Mesodermal cell (in vitro differentiated cells): ENCODE measurements at regions not wholly inside any gene's neighbourhood (a gene's known extent, or its start where the extent isn't known, plus 50 kb on each side); places are given as distances from the start of the nearest gene placed in this dataset.

Experiments
- H3K27ac ChIP-seq: 2 replicates; pipeline ENCODE4 v1.7.0; 2013; ENCODE audit warnings: mild to moderate bottlenecking, low read depth, low read length, moderate library complexity; ENCODE audit not compliant: severe bottlenecking
- H3K36me3 ChIP-seq: 2 replicates; pipeline ENCODE4 v1.7.1; 2013; ENCODE audit warnings: mild to moderate bottlenecking, low read length, moderate library complexity; ENCODE audit not compliant: control insufficient read depth, insufficient read depth
- H3K4me1 ChIP-seq: one replicate; pipeline ENCODE4 v1.7.1; 2013; ENCODE audit warnings: mild to moderate bottlenecking, low read length; ENCODE audit not compliant: insufficient read depth, control insufficient read depth, poor library complexity, severe bottlenecking
- H3K4me3 ChIP-seq: 2 replicates; pipeline ENCODE4 v1.7.0; 2013; ENCODE audit warnings: low read length, control low read depth, mild to moderate bottlenecking; ENCODE audit not compliant: insufficient read depth, poor library complexity, severe bottlenecking; ENCODE audit errors: extremely low read depth
- H3K9me3 ChIP-seq: 2 replicates; pipeline ENCODE4 v1.7.1; 2013; ENCODE audit warnings: mild to moderate bottlenecking, low read length, moderate library complexity; ENCODE audit not compliant: control insufficient read depth
- WGBS, 2 experiments: methylation state at CpG; one replicate each; pipeline ENCODE4 v1.1.5; 2013; ENCODE audit warnings: missing lambda C conversion rate in 2 of 2; ENCODE audit not compliant: insufficient coverage in 2 of 2; 5-methylcytosine and 5-hydroxymethylcytosine counted together

DNA sequence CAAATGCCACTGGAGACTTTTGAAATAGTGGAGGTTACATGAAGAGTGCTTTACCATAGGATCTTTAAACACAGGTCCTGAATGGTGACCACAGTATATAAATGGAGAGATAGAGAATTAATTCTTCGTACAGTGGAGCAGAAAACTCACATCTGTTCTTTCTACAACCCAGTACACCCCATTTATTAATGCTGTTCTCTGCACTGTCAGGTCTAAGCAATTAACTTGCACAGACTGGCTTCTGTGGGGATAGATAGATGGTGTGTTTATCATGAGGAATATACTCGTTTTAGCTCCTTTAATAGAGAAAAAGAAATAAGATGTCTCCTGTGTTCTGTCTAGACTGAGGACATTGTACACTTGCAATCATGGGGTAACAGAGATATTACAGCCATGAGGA, 494.3 kb downstream of the TRHDE start:
- H3K27ac ChIP-seq = no peak overlapping the region
- WGBS, 2 experiments = 100% methylated on average over 1 of the region's 2 CpGs; no CpG with 5 or more reads in 1 of the 2 experiments

GRCh38 chr12:72774023-72774422, 501.9 kb downstream of the TRHDE start:
- no peak overlapping the region for H3K27ac ChIP-seq
- H3K4me3 ChIP-seq = no peak overlapping the region
- H3K4me1 ChIP-seq = no peaks in the 10 kb centered on the region
- H3K36me3 ChIP-seq = no peaks in the 10 kb centered on the region
- no peaks in the 10 kb centered on the region for H3K9me3 ChIP-seq

More for the DNA sequence above, 494.3 kb downstream of the TRHDE start:
- Histone ChIP-seq H3K36me3 (no peaks in the 10 kb centered on the region), H3K9me3 (no peaks in the 10 kb centered on the region), H3K4me1 (no peaks in the 10 kb centered on the region), H3K4me3 (no peak overlapping the region)

DNA sequence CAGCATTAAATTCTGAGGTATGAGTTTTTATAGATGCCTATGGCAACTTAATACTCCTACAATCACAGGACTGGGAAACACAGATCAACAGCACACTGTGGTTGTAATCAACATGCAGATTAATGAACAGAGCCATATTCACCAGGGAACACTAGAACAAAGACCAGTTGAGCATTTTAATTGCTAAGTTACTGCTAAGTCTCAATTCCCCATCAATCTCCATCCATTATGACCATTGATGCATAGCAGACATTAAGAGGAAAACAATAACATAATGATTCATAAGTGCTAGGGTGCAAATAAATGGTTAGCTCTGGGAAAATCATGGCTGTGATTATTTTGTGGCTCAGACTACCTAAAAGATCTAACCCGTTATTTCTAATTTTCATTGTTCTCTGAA, 505.6 kb downstream of the TRHDE start:
- no peaks in the 10 kb centered on the region for H3K9me3 ChIP-seq
- no peak overlapping the region for H3K27ac ChIP-seq
- no peak overlapping the region for H3K4me3 ChIP-seq
- H3K36me3 ChIP-seq = no peaks in the 10 kb centered on the region
- WGBS, 2 experiments = no CpG with 5 or more reads among the region's 1 CpG
- no peaks in the 10 kb centered on the region for H3K4me1 ChIP-seq

DNA sequence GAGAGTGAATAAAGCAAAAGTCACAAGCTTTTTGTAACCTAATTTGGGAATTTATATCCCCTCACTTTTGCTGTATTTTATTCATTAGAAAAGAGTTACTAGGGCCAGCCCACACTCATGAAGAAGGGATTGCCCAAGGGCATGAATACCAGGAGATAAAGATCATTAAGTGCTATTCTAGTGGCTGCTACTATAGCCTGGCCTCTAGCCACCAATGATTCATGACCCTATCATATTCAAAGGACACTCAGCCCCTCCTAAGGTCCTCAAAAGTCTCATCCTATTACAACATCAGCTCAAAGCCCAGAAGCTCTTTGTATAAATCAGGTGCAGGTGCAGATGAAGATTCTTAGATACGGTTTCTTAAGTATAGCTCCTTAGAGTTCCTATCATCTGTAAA, 518.1 kb downstream of the TRHDE start:
- H3K27ac ChIP-seq = no peak overlapping the region
- H3K4me3 ChIP-seq = no peak overlapping the region
- no peaks in the 10 kb centered on the region for H3K9me3 ChIP-seq
- H3K36me3 ChIP-seq = no peaks in the 10 kb centered on the region
- H3K4me1 ChIP-seq = no peaks in the 10 kb centered on the region
- WGBS, 2 experiments = no CpG with 5 or more reads among the region's 1 CpG

- Histone ChIP-seq H3K27ac (no peak overlapping the region), H3K4me3 (no peak overlapping the region), H3K4me1 (no peaks in the 10 kb centered on the region), H3K36me3 (no peaks in the 10 kb centered on the region), H3K9me3 (no peaks in the 10 kb centered on the region)
- 100% methylated on average over 1 of the region's 3 CpGs; no CpG with 5 or more reads in 1 of the 2 experiments for WGBS, 2 experiments
Observed at GRCh38 chr12:72792889-72793288, 520.7 kb downstream of the TRHDE start.

DNA sequence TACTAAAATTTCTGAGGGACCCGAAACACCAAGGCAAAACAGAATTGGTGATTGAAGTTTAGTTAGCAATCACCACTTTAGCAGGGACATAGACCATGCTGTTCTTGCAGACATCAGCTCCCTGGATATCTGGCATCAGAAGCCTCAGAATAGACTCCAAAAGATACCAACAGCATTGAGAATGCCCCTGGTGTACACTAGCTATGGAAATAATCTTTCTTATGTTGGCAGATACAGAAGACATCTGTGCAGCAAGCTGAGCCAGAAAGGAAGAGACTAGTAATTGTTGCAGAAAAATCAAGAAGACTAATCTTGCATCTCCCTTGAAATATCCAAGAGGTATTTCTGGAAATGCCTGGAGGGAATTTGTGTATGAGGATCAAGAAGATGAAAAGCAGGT, 521.6 kb downstream of the TRHDE start:
- H3K27ac ChIP-seq = no peak overlapping the region
- H3K4me1 ChIP-seq = no peaks in the 10 kb centered on the region
- WGBS, 2 experiments = 88 to 100% methylated on average over 1 of the region's 1 CpG
- no peak overlapping the region for H3K4me3 ChIP-seq
- no peaks in the 10 kb centered on the region for H3K9me3 ChIP-seq
- no peaks in the 10 kb centered on the region for H3K36me3 ChIP-seq

- Histone ChIP-seq H3K27ac (no peak overlapping the region), H3K36me3 (no peaks in the 10 kb centered on the region), H3K4me1 (no peaks in the 10 kb centered on the region), H3K9me3 (peaks cover 9% of the 10 kb centered on the region), H3K4me3 (no peak overlapping the region)
Observed at GRCh38 chr12:72815421-72815820, 543.3 kb downstream of the TRHDE start.

DNA sequence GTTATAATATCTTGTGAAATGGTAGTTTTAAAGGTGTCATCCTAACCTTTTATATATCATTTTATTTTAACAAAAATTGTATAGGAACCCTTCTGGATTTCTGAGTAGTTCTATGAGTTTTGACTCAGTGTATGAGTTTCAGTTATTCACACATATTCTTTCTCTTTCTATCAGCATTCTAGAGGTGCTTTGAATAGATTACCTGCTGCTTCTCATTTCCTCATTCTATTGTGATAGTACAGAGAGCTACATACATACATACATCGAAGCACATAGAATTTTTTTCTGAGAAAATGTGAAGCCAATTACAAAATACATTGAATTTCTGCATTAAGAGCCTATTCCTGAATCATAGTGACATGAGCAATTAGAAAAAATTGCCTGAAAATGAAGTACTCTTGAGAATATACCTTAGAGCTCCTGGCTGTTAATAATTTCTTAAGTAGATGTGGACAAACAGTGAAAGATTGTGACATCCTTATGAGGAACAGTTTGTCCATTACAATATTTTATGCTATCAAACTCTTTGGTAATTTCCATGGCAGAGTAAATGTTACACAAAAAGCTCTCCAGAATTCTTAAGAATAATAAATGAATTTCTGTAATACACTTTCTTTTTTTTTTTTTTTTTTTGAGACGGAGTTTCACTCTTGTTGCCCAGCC, 556.6 kb downstream of the TRHDE start:
- Histone ChIP-seq H3K9me3 (no peaks in the 10 kb centered on the region), H3K36me3 (no peaks in the 10 kb centered on the region), H3K4me1 (no peaks in the 10 kb centered on the region), H3K4me3 (no peak overlapping the region), H3K27ac (no peak overlapping the region)
- WGBS, 2 experiments = no CpG with 5 or more reads among the region's 2 CpGs

DNA sequence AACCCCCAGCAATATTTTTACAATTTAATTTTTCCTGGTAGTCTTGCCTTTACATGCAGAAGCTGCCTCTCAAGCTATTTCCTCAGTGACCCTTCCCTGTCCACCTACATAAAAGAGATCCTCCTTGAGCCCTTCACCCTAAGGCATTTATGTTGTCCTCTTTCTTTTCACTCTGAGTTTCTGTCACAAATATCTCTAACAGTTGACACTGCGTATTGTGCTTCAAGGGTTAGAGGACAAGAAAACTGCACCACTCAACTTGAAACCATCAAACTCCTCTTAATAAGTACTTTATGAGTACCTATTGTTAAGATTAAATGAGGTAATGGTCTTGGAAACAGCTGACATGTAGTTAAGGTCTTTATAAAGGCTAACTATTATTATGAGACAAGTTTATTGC, 557.7 kb downstream of the TRHDE start:
- H3K36me3 ChIP-seq = no peaks in the 10 kb centered on the region
- no CpG with 5 or more reads among the region's 1 CpG for WGBS, 2 experiments
- H3K4me1 ChIP-seq = no peaks in the 10 kb centered on the region
- no peak overlapping the region for H3K27ac ChIP-seq
- H3K4me3 ChIP-seq = no peak overlapping the region
- H3K9me3 ChIP-seq = no peaks in the 10 kb centered on the region

DNA sequence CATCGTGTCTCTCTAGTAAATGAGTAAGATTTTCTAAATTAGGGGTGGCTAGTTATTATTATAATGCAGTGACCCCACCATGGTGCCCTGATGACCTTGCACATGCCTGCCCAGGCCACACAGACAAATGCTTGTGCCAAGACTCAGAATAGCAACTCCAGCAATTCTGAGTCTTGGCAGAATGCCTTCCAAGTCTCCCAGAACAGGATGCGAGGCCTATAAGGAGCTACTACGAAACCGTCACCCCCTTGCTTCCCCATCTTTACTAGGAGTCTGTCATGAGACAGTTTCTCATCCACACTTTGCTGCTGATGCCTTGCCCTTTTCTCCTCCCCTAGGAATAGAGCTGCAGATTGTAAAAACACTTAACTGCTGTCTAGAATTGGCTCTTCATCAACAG, 559.9 kb downstream of the TRHDE start:
- Histone ChIP-seq H3K4me1 (no peaks in the 10 kb centered on the region), H3K4me3 (no peak overlapping the region), H3K36me3 (no peaks in the 10 kb centered on the region), H3K27ac (no peak overlapping the region), H3K9me3 (no peaks in the 10 kb centered on the region)
- 83 to 86% methylated on average over 3 of the region's 4 CpGs for WGBS, 2 experiments

- Histone ChIP-seq H3K9me3 (no peaks in the 10 kb centered on the region), H3K36me3 (no peaks in the 10 kb centered on the region), H3K4me1 (no peaks in the 10 kb centered on the region), H3K27ac (no peak overlapping the region), H3K4me3 (no peak overlapping the region)
Observed at GRCh38 chr12:72836194-72836593, 564.0 kb downstream of the TRHDE start.
